Left ventricle myocardium inferior (tissue), 1 donor: ENCODE measurements at regions not wholly inside any gene's neighbourhood (a gene's known extent, or its start where the extent isn't known, plus 50 kb on each side); places are given as distances from the start of the nearest gene placed in this dataset.

Source experiments
- DNase-seq: peaks from one replicate; pipeline ENCODE4 v3.0.0-alpha.2; 2020
- H3K27ac ChIP-seq: fragments of 200-600 bp; replicated peaks from 2 replicates; pipeline ENCODE4 v1.8.0; 2021
- H3K27me3 ChIP-seq: fragments of 200-600 bp; 2 replicates; pipeline ENCODE4 v1.8.0; 2021; ENCODE audit warnings: low read depth
- H3K36me3 ChIP-seq: fragments of 200-600 bp; 2 replicates; pipeline ENCODE4 v1.8.0; 2021
- H3K4me1 ChIP-seq: fragments of 200-600 bp; 2 replicates; pipeline ENCODE4 v1.8.0; 2021
- H3K4me3 ChIP-seq: fragments of 200-600 bp; 2 replicates; pipeline ENCODE4 v1.8.0; 2021; ENCODE audit warnings: mild to moderate bottlenecking, moderate library complexity
- H3K9me3 ChIP-seq: fragments of 200-600 bp; replicated peaks from 2 replicates; pipeline ENCODE4 v1.8.0; 2021
- intact Hi-C: fragments of 100-400 bp; cut with micrococcal nuclease; formaldehyde crosslinking; loops from one replicate; pipeline ENCODE4 v1.11.0; 2022
- TF ChIP-seq, protein P1 (sequence below): fragments of 200-600 bp; IDR thresholded peaks from 2 replicates; pipeline ENCODE4 v1.8.0; 2021; ENCODE audit warnings: antibody characterized with exemption, mild to moderate bottlenecking, borderline replicate concordance
- donor health status: DM: no; HTN: yes; CAD: no; lungs with severe emphysema.

- H3K9me3 ChIP-seq: no peaks in the 10 kb centered on the region
- no peaks in the 10 kb centered on the region for H3K4me1 ChIP-seq
- H3K36me3 ChIP-seq: no peaks in the 10 kb centered on the region
- H3K27me3 ChIP-seq: no peaks in the 10 kb centered on the region
- no peak for DNase-seq
- H3K4me3 ChIP-seq: no peak overlapping the region
- intact Hi-C loops: no loop called here
- H3K27ac ChIP-seq: no peak overlapping the region
- TF ChIP-seq, protein P1, sequence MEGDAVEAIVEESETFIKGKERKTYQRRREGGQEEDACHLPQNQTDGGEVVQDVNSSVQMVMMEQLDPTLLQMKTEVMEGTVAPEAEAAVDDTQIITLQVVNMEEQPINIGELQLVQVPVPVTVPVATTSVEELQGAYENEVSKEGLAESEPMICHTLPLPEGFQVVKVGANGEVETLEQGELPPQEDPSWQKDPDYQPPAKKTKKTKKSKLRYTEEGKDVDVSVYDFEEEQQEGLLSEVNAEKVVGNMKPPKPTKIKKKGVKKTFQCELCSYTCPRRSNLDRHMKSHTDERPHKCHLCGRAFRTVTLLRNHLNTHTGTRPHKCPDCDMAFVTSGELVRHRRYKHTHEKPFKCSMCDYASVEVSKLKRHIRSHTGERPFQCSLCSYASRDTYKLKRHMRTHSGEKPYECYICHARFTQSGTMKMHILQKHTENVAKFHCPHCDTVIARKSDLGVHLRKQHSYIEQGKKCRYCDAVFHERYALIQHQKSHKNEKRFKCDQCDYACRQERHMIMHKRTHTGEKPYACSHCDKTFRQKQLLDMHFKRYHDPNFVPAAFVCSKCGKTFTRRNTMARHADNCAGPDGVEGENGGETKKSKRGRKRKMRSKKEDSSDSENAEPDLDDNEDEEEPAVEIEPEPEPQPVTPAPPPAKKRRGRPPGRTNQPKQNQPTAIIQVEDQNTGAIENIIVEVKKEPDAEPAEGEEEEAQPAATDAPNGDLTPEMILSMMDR: no peak
These were observed 329.1 kb upstream of the NFIA start for GRCh38 chr1:60753036-60753900.

GRCh38 chr1:60751306-60751705, 331.1 kb upstream of the NFIA start:
- no peak overlapping the region for H3K27ac ChIP-seq
- TF ChIP-seq, protein P1: no peak
- peaks cover 5% of the 10 kb centered on the region for H3K9me3 ChIP-seq
- H3K27me3 ChIP-seq: no peaks in the 10 kb centered on the region
- DNase-seq: no peak
- peaks cover 7% of the 10 kb centered on the region for H3K4me1 ChIP-seq
- H3K36me3 ChIP-seq: no peaks in the 10 kb centered on the region
- no peak overlapping the region for H3K4me3 ChIP-seq
- intact Hi-C loops: no loop called here

DNA sequence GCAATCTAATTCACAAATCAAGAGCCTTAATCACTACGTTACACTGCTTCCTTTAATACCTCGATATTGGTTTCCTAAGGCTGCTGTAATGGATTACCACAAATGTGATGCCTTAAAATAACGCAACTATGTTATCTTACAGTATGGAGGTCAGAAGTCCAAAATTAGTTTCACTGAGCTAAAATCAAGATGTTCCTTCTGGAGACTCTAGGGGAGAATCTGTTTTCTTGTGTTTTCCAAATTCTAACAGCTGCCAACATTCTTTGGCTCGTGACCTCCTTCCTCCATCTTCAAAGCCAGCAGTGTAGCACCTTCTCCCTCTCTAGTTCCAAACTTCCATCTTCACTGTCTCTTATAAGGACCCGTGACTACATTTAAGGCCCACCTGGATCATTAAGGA, 335.0 kb upstream of the NFIA start:
- DNase-seq: no peak
- Histone ChIP-seq H3K4me3 (no peak overlapping the region), H3K4me1 (peaks cover 12% of the 10 kb centered on the region), H3K9me3 (peaks cover 5% of the 10 kb centered on the region), H3K27me3 (no peaks in the 10 kb centered on the region), H3K36me3 (no peaks in the 10 kb centered on the region), H3K27ac (no peak overlapping the region)
- TF ChIP-seq, protein P1: no peak
- intact Hi-C loops: no loop called here

DNA sequence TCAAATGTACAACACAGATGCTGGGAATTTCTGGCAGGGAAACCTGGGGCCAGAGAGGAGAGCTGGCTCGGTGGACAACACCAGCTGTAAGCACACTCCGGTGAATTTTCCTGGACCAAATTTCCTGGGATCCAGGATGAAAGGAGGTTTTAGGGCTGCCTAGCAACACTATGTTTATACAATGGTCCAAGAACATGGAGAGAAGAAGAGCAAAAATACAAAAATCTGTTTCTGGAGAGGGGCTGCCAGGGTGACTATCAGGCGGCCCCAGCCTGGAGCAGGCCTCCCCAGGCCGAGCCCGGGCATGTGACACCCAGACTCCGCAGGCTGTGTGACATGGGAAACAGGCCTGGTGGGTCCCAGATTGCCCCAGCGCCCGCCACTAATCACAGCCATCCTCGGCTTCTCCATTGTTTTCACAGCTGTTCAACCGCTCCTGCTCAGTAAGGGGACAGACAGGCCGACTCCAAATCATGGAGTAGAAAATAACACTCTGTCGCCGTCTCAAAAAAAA, 336.0 kb upstream of the NFIA start:
- DNase-seq: peak; percentile 22
- Histone ChIP-seq H3K4me1 (peaks cover 12% of the 10 kb centered on the region), H3K4me3 (no peak overlapping the region), H3K27ac (peak overlapping the region; percentile 64), H3K36me3 (no peaks in the 10 kb centered on the region), H3K27me3 (no peaks in the 10 kb centered on the region), H3K9me3 (peaks cover 5% of the 10 kb centered on the region)
- TF ChIP-seq, protein P1: no peak
- intact Hi-C loops: no loop called here

DNA sequence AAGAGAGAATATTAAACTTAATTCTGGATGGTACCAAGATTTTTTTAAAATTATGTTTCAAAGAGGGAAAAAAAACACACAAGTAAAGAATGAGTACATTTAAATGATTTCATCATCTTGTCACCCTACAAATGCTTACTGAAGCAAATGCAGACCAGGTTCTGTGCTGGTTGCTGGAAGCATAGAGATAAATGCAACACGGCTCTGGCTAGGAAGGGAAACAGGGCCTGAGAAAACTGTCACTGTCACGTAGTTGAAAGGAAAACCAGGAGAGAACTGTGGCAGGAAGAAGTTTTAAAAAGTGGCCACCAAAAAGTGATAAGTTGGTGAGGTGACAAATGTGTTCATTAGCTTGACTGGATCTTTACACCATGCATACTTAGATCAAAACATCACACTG, 336.9 kb upstream of the NFIA start:
- H3K9me3 ChIP-seq: peaks cover 5% of the 10 kb centered on the region
- no peaks in the 10 kb centered on the region for H3K36me3 ChIP-seq
- H3K4me3 ChIP-seq: no peak overlapping the region
- peaks cover 12% of the 10 kb centered on the region for H3K4me1 ChIP-seq
- TF ChIP-seq, protein P1: no peak
- no peaks in the 10 kb centered on the region for H3K27me3 ChIP-seq
- H3K27ac ChIP-seq: no peak overlapping the region
- no peak for DNase-seq
- intact Hi-C loops: no loop called here
